ENCODE measurements at regions not wholly inside any gene's neighbourhood (a gene's known extent, or its start where the extent isn't known, plus 50 kb on each side); places are given as distances from the start of the nearest gene placed in this dataset.

DNA sequence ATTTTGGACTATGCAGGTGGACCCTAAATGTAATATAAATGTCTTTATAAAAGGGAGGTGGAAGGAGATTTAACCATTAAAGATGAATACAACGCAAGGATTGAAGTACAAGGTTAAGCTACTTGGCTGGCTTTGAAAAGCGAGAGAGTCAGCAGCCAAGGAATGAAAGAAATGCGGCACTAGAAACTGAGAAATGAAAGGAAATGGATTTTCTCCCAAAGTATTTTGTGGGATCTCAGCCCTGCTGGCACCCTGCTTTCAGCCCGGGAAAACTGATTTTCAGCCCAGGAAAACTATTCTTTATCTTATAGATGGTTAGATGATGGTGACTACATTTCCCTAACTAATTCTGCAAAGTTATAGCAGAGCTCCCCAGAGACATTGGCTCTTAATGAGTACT, 1349.6 kb upstream of the C9orf72 start:
- Mint-ChIP-seq H3K4me1 (no peaks in the 10 kb centered on the region), H3K36me3 (no peaks in the 10 kb centered on the region), H3K27ac (no peak overlapping the region), H3K27me3 (no peaks in the 10 kb centered on the region), H3K9me3 (no peaks in the 10 kb centered on the region), H3K4me3 (no peak overlapping the region)
- ATAC-seq (replicated peaks) (no peak), DNase-seq (no peak)

DNA sequence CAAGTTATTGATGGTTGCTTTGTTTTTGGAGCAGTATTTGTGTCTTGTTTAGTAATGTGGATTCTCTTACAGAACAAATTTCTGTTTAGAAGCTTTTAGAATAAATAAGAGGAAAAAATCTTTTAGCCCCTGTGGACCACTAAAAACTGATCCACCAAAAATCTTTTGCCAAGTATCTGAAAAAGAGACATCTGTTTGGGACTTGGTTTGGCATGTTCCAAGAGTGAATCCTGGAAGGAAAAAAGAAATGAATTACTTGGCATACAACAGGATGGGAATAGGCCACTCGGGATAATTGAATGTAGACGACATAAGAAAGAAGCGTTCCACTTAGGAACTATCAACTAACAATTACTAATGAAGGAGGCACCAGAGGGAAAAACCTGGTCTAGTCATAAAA, 1350.1 kb upstream of the C9orf72 start:
- DNase-seq: no peak
- no peaks in the 10 kb centered on the region for H3K4me1 Mint-ChIP-seq
- H3K27me3 Mint-ChIP-seq: no peaks in the 10 kb centered on the region
- H3K4me3 Mint-ChIP-seq: no peak overlapping the region
- H3K36me3 Mint-ChIP-seq: no peaks in the 10 kb centered on the region
- no peak overlapping the region for H3K27ac Mint-ChIP-seq
- H3K9me3 Mint-ChIP-seq: no peaks in the 10 kb centered on the region
- no peak for ATAC-seq (replicated peaks)

DNA sequence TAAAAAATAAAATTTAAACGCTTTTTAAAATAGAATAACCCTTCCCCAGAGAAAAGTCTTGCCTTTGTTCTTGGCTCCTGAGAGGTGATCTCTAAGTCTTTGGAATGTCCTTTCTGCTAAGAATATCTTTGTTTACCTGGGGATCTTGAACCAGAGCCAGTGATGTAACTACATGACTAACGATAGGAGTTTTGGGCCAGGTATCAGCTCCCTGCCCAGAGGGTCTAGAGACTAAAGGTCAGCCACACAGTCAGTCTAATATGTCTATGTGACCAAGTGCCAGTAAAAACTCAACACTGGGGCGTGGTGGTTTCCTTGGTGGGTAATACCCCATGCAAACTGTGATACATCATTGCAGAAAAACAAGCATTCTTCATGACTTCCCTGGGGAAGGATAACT, 1351.9 kb upstream of the C9orf72 start:
- Mint-ChIP-seq H3K9me3 (no peaks in the 10 kb centered on the region), H3K27ac (no peak overlapping the region), H3K27me3 (no peaks in the 10 kb centered on the region), H3K36me3 (no peaks in the 10 kb centered on the region), H3K4me3 (no peak overlapping the region), H3K4me1 (no peaks in the 10 kb centered on the region)
- DNase-seq (no peak), ATAC-seq (replicated peaks) (no peak)

DNA sequence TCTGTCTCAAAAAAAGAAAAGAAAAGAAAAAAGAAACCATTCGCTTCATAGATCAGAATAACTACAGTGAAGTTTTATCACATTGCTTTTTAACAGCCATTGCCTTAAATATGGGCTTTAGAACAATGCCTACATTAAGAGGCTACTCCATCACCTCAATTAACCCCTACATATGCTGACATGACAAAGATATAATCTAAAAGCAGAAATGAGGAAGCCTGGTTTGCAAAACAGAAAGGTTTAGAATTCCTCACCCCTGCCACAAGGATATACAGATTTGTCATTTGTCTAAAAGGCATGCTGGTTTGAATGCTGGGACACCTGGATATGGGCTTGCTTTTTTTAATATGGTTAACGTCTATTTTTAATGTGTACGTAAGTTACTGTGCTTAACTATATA, 1353.0 kb upstream of the C9orf72 start:
- no peak for DNase-seq
- Mint-ChIP-seq H3K4me3 (no peak overlapping the region), H3K36me3 (no peaks in the 10 kb centered on the region), H3K4me1 (no peaks in the 10 kb centered on the region), H3K27me3 (no peaks in the 10 kb centered on the region), H3K27ac (no peak overlapping the region), H3K9me3 (no peaks in the 10 kb centered on the region)
- ATAC-seq (replicated peaks): no peak

DNA sequence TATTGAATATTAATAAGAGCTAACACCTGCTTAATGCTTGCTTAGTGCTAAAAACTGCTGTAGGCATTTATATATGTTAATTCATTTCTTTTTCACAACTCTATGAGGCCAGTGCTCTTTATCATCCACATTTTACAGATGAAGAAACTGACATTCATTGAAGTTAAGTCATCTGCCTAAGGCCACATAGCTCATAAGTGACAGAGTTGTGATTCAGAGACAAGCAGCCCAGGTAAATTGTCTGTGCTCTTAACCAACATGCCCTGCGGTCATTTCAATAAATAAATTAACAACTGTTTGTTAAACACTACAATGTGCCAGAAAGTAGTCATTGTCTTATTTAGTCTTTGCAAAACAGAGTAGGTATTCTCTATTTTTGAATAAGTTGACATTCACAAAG, 1354.4 kb upstream of the C9orf72 start:
- H3K36me3 Mint-ChIP-seq: no peaks in the 10 kb centered on the region
- no peaks in the 10 kb centered on the region for H3K4me1 Mint-ChIP-seq
- H3K4me3 Mint-ChIP-seq: no peak overlapping the region
- no peaks in the 10 kb centered on the region for H3K27me3 Mint-ChIP-seq
- ATAC-seq (replicated peaks): no peak
- no peaks in the 10 kb centered on the region for H3K9me3 Mint-ChIP-seq
- DNase-seq: no peak
- H3K27ac Mint-ChIP-seq: no peak overlapping the region

DNA sequence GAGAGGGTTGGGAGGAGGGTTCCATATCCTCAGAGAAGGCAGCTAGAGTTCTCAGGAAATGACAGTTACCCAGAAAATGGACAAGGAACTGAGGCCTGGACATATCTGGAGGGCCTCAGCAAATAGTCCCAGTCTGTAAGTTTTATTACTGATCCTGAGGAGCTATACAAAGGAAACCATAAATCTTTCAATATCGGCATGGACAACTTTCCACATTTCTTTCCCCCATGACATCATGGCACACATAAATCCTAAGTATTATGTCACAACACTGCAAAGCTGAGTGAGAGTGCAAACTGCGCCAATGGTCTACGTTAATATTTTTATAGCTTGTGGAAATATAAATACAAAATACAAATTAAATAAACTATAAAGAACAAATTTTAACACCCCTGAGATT, 1356.2 kb upstream of the C9orf72 start:
- ATAC-seq (replicated peaks) (no peak), DNase-seq (no peak)
- Mint-ChIP-seq H3K4me1 (no peaks in the 10 kb centered on the region), H3K27ac (no peak overlapping the region), H3K4me3 (no peak overlapping the region), H3K9me3 (peaks cover 0 to 4% of the 10 kb centered on the region in 2 donors), H3K36me3 (no peaks in the 10 kb centered on the region), H3K27me3 (no peaks in the 10 kb centered on the region)

DNA sequence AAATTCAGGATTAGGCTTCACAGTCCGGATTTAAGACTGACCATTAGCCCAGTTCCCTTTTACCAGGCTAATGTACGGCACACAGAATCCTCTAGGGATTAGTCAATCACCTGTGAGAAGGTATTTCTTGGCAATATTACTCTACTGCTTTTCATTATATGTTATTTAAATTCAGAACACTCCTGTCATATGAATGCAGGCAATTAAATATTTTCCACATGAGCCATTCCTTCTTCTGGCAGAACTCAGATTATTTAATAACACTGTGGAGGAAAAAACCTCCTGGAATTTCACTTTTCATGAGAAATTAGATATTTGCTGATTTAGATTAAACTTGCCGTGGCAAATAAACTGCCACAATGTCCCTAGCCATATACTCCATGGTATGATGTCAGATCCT, 1357.5 kb upstream of the C9orf72 start:
- Mint-ChIP-seq H3K9me3 (peaks cover 0 to 4% of the 10 kb centered on the region in 2 donors), H3K27me3 (no peaks in the 10 kb centered on the region), H3K4me3 (no peak overlapping the region), H3K4me1 (no peaks in the 10 kb centered on the region), H3K27ac (no peak overlapping the region), H3K36me3 (no peaks in the 10 kb centered on the region)
- DNase-seq: no peak
- ATAC-seq (replicated peaks): no peak

DNA sequence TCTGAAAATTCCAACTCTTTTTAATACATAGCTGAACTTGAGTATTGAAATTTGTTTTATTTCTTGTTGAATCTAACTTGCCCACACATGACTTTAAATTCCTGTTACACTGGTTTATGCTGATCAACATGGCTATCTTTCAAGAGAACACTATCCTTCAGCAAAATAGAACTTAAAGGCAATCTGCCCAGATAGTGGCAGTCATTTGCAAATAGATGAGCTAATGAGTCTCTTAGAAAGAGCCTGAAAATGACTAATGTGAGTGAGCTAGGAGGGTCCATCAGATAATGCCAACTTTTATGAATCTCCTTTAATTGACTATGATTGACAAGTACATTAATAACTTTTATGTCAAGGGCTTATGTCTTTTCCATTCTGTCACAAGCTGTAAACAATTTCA, 1360.8 kb upstream of the C9orf72 start:
- Mint-ChIP-seq H3K4me1 (no peaks in the 10 kb centered on the region), H3K9me3 (peaks cover 0 to 4% of the 10 kb centered on the region in 2 donors), H3K36me3 (no peaks in the 10 kb centered on the region), H3K27me3 (no peaks in the 10 kb centered on the region), H3K4me3 (no peak overlapping the region), H3K27ac (no peak overlapping the region)
- DNase-seq (no peak), ATAC-seq (replicated peaks) (no peak)

DNA sequence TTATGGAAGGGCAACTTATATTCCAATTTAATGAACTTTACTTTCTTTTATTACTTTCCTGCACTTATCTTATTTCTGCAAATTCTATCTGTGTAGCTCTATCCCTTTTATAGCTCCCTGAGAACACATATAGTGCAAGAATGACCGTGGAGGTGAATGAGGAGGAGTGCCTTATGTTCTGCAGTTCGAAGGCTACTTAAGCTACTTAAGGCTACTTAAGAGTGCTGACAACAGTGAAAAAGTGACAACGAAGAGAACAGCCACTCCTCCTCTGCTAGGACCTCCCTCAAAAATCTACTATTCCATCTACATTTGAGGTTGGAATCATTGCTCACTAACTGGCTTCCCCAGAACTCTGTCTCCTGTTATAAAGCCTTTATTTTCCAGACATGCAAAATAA, 1365.7 kb upstream of the C9orf72 start:
- no peaks in the 10 kb centered on the region for H3K36me3 Mint-ChIP-seq
- H3K27ac Mint-ChIP-seq: no peak overlapping the region
- ATAC-seq (replicated peaks): no peak
- H3K4me3 Mint-ChIP-seq: no peak overlapping the region
- peaks cover 0 to 3% of the 10 kb centered on the region in 2 donors for H3K9me3 Mint-ChIP-seq
- H3K4me1 Mint-ChIP-seq: no peaks in the 10 kb centered on the region
- no peak for DNase-seq
- H3K27me3 Mint-ChIP-seq: no peaks in the 10 kb centered on the region

DNA sequence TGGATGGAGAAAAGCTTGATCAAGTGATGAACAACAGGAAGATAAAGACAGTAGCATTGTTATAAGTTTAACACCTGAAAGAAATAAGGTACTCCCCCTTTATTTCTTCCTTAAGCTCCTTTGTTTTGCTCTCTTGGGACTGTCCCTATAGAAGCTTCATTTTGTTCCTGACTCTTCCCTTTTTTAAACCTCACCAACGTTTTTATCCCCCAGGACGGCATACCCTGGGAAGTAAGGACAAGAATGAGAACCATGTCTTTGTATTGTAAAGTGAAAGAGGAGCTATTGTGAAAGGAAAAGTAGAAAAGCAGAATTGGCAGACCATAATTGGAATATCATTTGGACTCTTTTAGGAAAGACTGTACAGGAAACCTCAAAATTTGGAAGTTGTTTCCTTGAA, 1368.6 kb upstream of the C9orf72 start:
- Mint-ChIP-seq H3K4me3 (no peak overlapping the region), H3K4me1 (no peaks in the 10 kb centered on the region), H3K36me3 (no peaks in the 10 kb centered on the region), H3K27ac (no peak overlapping the region), H3K27me3 (no peaks in the 10 kb centered on the region), H3K9me3 (peaks cover 0 to 3% of the 10 kb centered on the region in 2 donors)
- ATAC-seq (replicated peaks) (no peak), DNase-seq (no peak)

DNA sequence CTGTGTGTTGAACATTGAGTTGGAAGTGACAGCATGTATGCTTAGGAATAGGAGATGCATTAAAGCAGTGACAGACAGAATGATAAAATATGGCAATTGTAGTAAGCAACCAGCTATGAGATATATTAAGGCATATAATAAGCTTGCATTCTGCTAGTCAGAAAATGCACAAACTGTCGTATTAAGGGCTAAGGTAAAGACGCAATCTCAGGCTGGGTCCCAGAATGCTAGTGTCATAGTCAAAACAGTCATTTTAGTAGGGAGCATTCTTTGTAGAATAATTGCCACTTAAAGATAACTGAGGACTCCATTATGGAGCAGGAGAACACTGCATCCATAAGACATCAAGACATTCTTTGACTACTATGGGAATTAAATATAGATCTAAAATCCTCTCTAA, 1369.7 kb upstream of the C9orf72 start:
- Mint-ChIP-seq H3K27ac (no peak overlapping the region), H3K36me3 (no peaks in the 10 kb centered on the region), H3K4me3 (no peak overlapping the region), H3K4me1 (no peaks in the 10 kb centered on the region), H3K27me3 (no peaks in the 10 kb centered on the region), H3K9me3 (peaks cover 0 to 3% of the 10 kb centered on the region in 2 donors)
- ATAC-seq (replicated peaks) (no peak), DNase-seq (no peak)

DNA sequence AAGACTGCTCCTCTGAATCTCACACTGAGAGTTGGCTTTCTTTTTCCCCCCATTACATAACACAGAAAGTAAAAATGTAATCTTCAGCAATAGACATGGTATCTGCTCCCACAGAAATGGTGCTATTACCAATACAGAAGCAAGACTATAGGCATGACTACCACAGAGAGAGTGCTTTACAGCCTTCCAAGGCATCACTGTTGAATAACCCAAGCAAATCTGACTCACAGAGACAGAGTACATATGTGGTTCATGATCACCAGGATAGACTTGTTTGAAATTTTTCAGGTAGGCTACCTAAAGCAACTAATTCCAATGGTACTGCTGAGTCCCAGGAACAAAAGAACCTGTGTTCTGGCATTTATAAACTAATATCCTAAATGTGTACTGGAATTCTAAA, 1373.4 kb upstream of the C9orf72 start:
- H3K4me1 Mint-ChIP-seq: no peaks in the 10 kb centered on the region
- no peaks in the 10 kb centered on the region for H3K27me3 Mint-ChIP-seq
- H3K27ac Mint-ChIP-seq: no peak overlapping the region
- DNase-seq: no peak
- H3K36me3 Mint-ChIP-seq: no peaks in the 10 kb centered on the region
- H3K4me3 Mint-ChIP-seq: no peak overlapping the region
- H3K9me3 Mint-ChIP-seq: peaks cover 3 to 6% of the 10 kb centered on the region in 2 donors
- no peak for ATAC-seq (replicated peaks)

DNA sequence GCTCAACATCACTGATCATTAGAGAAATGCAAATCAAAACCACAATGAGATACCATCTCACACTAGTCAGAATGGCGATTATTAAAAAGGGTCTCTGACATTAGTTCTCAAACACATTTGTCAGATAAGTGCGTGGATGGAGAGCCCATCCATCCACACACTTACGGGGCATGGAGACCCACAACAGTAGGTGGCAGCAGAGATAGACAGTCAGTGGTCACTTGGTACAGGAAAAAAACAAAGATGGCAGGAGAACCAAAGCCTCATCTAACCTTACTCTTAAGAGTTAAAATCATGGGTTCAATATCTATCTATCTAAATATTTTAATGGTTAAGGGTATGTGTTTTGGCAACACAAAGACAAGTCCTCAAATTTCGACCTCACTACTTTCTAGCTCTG, 1378.7 kb upstream of the C9orf72 start:
- Mint-ChIP-seq H3K4me3 (no peak overlapping the region), H3K9me3 (peaks cover 0 to 8% of the 10 kb centered on the region in 2 donors), H3K36me3 (no peaks in the 10 kb centered on the region), H3K27me3 (no peaks in the 10 kb centered on the region), H3K27ac (no peak overlapping the region), H3K4me1 (no peaks in the 10 kb centered on the region)
- ATAC-seq (replicated peaks) (no peak), DNase-seq (no peak)

DNA sequence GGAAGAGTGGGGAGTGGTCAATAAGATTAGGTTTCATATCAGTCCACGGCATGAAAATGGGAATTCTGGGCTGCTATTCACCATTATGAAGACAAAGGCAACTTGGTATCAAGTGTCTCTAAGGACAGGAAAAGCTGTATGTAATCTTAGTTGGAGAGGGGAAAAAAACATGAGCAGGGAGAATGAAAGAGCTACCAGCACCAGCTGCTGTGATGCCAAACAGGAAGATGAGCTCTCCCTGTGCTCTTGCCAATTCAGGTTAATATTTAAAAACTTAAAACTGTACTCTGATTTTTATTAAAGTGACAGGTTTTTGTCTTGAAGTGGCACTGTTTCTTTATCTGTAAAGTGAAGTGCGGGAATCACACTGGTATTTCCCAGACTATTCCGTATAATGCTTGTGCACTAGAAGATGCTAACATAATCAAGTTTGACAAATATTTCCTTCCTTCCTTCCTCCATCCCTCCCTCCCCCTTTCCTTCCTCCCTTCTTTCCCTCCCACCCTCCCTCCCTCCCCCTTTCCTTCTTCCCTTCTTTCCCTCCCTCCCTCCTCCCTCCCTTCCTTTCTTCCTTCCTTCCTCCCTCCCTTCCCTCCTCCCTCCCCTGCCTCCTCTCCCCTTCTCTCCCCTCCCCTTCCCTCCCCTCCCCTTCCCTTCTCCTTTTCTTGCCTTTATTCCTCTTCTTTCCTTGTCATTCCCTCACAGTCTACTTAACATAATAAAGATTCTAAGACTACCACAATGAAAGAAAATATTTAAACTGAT, 1383.0 kb upstream of the C9orf72 start:
- no peaks in the 10 kb centered on the region for H3K4me1 Mint-ChIP-seq

DNA sequence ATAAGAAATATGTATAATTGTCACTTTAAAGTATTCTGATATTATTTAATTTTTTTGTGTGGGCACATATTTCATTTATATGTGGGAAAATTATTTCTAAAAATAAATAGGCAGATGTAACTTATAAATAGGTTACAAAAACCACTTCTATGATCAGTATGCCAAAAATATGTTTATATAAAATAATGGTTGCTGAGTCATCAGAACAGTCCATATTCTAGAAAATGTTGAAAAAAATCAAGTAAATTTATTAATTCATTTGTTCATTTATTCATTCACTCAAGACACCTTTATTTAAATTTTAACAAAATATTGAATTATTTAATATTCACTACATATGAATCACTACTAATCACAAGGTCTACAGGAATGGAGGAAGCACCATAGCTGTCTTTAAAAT, 1387.3 kb upstream of the C9orf72 start:
- Mint-ChIP-seq H3K4me3 (no peak overlapping the region), H3K4me1 (no peaks in the 10 kb centered on the region), H3K27ac (no peak overlapping the region), H3K27me3 (no peaks in the 10 kb centered on the region), H3K9me3 (no peaks in the 10 kb centered on the region), H3K36me3 (no peaks in the 10 kb centered on the region)
- DNase-seq: no peak
- no peak for ATAC-seq (replicated peaks)

More for the DNA sequence above, 1383.0 kb upstream of the C9orf72 start:
- no peaks in the 10 kb centered on the region for H3K36me3 Mint-ChIP-seq
- no peak overlapping the region for H3K4me3 Mint-ChIP-seq
- no peak for DNase-seq
- no peaks in the 10 kb centered on the region for H3K27me3 Mint-ChIP-seq
- ATAC-seq (replicated peaks): no peak
- H3K9me3 Mint-ChIP-seq: peaks cover 0 to 2% of the 10 kb centered on the region in 2 donors
- no peak overlapping the region for H3K27ac Mint-ChIP-seq

DNA sequence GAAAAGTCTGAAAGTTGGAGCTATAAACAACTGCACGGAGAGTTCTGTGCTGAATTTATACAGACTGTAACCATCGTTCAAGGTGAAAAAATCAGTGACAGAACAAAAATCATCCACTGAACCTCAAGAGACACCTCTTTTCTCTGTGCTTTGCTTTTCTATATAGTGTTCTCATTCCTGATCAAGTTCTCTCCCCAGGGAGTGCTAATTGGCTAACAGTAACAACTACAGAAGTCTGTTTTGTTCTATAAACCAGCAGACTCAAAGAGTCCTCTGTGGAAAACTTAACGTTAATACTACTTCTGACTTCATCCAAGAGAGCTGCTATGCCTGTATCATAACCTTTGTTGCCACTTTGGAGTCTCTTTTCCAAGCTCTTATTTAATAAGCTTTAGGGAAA, 1388.3 kb upstream of the C9orf72 start:
- H3K9me3 Mint-ChIP-seq: no peaks in the 10 kb centered on the region

More for the DNA sequence above, 1388.3 kb upstream of the C9orf72 start:
- Mint-ChIP-seq H3K27ac (no peak overlapping the region), H3K27me3 (no peaks in the 10 kb centered on the region), H3K4me3 (no peak overlapping the region), H3K36me3 (no peaks in the 10 kb centered on the region), H3K4me1 (no peaks in the 10 kb centered on the region)
- DNase-seq (no peak), ATAC-seq (replicated peaks) (no peak)
